ENCODE measurements at regions not wholly inside any gene's neighbourhood (a gene's known extent, or its start where the extent isn't known, plus 50 kb on each side); places are given as distances from the start of the nearest gene placed in this dataset.

DNA sequence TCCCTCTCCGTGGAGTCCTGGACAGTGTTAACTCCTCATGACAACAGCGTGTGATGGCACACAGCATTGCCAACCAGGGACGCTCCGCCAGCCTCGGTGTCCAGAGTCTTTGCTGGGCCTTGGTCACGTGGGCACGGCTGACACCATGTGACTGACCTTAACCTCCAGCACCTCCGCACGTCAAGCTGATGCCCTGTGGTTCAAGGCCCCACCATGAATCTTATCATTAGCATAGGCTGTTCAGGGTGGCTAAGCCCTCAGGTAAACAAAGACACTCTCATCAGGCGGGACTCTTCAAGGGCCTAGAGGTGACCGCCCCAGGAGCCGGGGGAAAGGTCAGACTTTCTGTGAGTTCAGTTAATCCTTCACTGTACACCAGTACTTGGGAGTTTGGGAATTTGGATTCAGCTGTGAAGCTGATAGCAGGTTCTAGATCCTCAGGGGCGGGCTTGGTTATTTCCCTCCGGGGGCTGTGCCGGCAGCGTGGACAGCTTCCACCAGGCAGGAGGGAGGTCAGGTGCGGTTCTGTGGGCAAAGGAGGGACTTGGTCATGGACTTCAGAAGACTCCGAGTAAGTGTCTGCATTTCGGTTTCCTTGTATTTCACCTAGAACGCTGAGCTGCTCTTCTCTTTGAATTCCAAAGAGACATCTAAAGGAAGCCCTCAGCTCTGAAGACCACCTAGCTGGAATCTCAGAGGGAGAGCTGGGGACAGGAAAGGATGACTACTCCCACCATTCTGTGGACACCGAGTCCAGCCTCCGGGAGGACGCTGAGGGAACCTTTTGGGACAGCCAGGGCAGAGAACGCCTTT is 195.5 kb upstream of the CIBAR2 start (continued):
- TF ChIP-seq SP2 (CRISPR knock-in tag; IDR thresholded peaks at IDR 0.05) (no peak), ZXDC (CRISPR knock-in tag; IDR thresholded peaks at IDR 0.05) (0 out of 2 replicates have a peak, but pooled peaks have one; percentile 41), ZNF780A (CRISPR knock-in tag; IDR thresholded peaks at IDR 0.05) (no peak), ZSCAN9 (CRISPR knock-in tag; IDR thresholded peaks at IDR 0.05; ENCODE audit: borderline replicate concordance) (peak; percentile 88; the same call in 1 of the 2 replicates), ZNF329 (CRISPR knock-in tag; IDR thresholded peaks at IDR 0.05; ENCODE audit: low read depth) (peak; percentile 88), SAFB2 (CRISPR knock-in tag; IDR thresholded peaks at IDR 0.05; ENCODE audit: borderline replicate concordance, low read depth) (no peak; the same call in 1 of the 2 replicates), GMEB2 (CRISPR knock-in tag; IDR thresholded peaks at IDR 0.05; ENCODE audit: low read depth) (no peak), ZC3H4 (CRISPR knock-in tag; IDR thresholded peaks at IDR 0.05; ENCODE audit: borderline replicate concordance) (no peak), FOSL2 (CRISPR knock-in tag; IDR thresholded peaks at IDR 0.05) (peak; percentile 93), ZNF7 (CRISPR knock-in tag; IDR thresholded peaks at IDR 0.05) (peak; percentile 73), RFX1 (IDR thresholded peaks at IDR 0.05) (no peak; the same call in 1 of the 2 replicates), HOXA7 (CRISPR knock-in tag; IDR thresholded peaks at IDR 0.05) (no peak), ZNF180 (CRISPR knock-in tag; IDR thresholded peaks at IDR 0.05; ENCODE audit: borderline replicate concordance, low read depth) (no peak), SMAD3 (CRISPR knock-in tag; IDR thresholded peaks at IDR 0.05) (peak; percentile 99)
- TF ChIP-seq, protein P1, sequence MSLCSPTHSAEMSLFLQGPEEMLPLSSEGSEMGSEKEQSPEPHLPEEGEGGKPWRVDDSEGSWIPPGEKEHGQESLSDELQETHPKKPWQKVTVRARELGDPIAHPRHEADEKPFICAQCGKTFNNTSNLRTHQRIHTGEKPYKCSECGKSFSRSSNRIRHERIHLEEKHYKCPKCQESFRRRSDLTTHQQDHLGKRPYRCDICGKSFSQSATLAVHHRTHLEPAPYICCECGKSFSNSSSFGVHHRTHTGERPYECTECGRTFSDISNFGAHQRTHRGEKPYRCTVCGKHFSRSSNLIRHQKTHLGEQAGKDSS (CRISPR knock-in tag; IDR thresholded peaks at IDR 0.05; ENCODE audit: borderline replicate concordance, low read depth): peak; percentile 93; the same call in 1 of the 2 replicates
- TF ChIP-seq, protein P2, sequence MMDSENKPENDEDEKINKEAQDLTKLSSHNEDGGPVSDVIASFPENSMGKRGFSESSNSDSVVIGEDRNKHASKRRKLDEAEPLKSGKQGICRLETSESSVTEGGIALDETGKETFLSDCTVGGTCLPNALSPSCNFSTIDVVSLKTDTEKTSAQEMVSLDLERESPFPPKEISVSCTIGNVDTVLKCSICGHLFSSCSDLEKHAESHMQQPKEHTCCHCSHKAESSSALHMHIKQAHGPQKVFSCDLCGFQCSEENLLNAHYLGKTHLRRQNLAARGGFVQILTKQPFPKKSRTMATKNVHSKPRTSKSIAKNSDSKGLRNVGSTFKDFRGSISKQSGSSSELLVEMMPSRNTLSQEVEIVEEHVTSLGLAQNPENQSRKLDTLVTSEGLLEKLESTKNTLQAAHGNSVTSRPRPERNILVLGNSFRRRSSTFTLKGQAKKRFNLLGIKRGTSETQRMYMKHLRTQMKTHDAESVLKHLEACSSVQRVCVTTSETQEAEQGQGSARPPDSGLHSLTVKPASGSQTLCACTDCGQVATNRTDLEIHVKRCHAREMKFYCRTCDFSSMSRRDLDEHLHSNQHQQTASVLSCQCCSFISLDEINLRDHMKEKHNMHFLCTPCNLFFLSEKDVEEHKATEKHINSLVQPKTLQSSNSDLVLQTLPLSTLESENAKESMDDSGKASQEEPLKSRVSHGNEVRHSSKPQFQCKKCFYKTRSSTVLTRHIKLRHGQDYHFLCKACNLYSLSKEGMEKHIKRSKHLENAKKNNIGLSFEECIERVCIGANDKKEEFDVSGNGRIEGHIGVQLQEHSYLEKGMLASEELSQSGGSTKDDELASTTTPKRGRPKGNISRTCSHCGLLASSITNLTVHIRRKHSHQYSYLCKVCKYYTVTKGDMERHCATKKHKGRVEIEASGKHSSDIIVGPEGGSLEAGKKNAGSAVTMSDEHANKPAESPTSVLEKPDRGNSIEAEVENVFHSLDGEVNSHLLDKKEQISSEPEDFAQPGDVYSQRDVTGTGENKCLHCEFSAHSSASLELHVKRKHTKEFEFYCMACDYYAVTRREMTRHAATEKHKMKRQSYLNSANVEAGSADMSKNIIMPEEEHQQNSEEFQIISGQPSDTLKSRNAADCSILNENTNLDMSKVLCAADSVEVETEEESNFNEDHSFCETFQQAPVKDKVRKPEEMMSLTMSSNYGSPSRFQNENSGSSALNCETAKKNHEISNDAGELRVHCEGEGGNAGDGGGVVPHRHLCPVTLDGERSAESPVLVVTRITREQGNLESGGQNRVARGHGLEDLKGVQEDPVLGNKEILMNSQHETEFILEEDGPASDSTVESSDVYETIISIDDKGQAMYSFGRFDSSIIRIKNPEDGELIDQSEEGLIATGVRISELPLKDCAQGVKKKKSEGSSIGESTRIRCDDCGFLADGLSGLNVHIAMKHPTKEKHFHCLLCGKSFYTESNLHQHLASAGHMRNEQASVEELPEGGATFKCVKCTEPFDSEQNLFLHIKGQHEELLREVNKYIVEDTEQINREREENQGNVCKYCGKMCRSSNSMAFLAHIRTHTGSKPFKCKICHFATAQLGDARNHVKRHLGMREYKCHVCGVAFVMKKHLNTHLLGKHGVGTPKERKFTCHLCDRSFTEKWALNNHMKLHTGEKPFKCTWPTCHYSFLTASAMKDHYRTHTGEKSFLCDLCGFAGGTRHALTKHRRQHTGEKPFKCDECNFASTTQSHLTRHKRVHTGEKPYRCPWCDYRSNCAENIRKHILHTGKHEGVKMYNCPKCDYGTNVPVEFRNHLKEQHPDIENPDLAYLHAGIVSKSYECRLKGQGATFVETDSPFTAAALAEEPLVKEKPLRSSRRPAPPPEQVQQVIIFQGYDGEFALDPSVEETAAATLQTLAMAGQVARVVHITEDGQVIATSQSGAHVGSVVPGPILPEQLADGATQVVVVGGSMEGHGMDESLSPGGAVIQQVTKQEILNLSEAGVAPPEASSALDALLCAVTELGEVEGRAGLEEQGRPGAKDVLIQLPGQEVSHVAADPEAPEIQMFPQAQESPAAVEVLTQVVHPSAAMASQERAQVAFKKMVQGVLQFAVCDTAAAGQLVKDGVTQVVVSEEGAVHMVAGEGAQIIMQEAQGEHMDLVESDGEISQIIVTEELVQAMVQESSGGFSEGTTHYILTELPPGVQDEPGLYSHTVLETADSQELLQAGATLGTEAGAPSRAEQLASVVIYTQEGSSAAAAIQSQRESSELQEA (CRISPR knock-in tag; IDR thresholded peaks at IDR 0.05; ENCODE audit: not compliant biosample characterization): peak; percentile 93
